SK-N-SH (cell line): ENCODE measurements at regions not wholly inside any gene's neighbourhood (a gene's known extent, or its start where the extent isn't known, plus 50 kb on each side); places are given as distances from the start of the nearest gene placed in this dataset.

Experiments used
- CTCF ChIA-PET: fragments of 300-600, 350-600 bp; formaldehyde crosslinking; extraction: SDS; loops from one replicate; lab custom pipeline; 2021; lab: Yijun Ruan, JAX
- POLR2A ChIA-PET: fragments of 350-600 bp; sonication (Branson Sonifier 250); formaldehyde crosslinking; extraction: SDS; loops from one replicate; lab custom pipeline; 2020; ENCODE audit warnings: antibody characterized with exemption, inconsistent platforms; lab: Yijun Ruan, JAX
- DNase-seq: peaks from one replicate; pipeline ENCODE4 v3.0.0; 2012
- H2AFZ ChIP-seq: fragments of 200-600 bp; sonication (generic); 2 replicates; pipeline ENCODE4 v1.8.1; 2016; ENCODE audit warnings: antibody characterized with exemption, mild to moderate bottlenecking, low read depth
- H3F3A ChIP-seq: fragments of 200-600 bp; sonication (generic); replicated peaks from 2 replicates; pipeline ENCODE3; 2016; ENCODE audit warnings: antibody characterized with exemption, mild to moderate bottlenecking; ENCODE audit not compliant: insufficient read depth
- H3K27ac ChIP-seq, 2 experiments: fragments of 200-500 bp in 1 of 2; fragments of 200-600 bp in 1 of 2; sonication (Bioruptor generic) in 1 of 2; sonication (generic), shearing (Covaris generic) in 1 of 2; 2 replicates each; pipeline versions ENCODE4 v1.5.1 to v1.6.1; 2014 to 2016; ENCODE audit warnings: low read depth in 2 of 2, inconsistent platforms in 1 of 2, low read length in 1 of 2, mild to moderate bottlenecking in 1 of 2, mixed read lengths in 1 of 2
- H3K27me3 ChIP-seq: fragments of 200-600 bp; sonication (generic), shearing (Covaris generic); 2 replicates; pipeline ENCODE4 v1.6.1; 2016; ENCODE audit warnings: mixed run types; ENCODE audit not compliant: insufficient read depth
- H3K36me3 ChIP-seq, 2 experiments: fragments of 200-500 bp in 1 of 2; fragments of 200-600 bp in 1 of 2; sonication (Bioruptor generic) in 1 of 2; sonication (generic) in 1 of 2; replicated peaks in 1 of 2; 2 replicates each; pipeline versions ENCODE3 to v1.5.1; 2014 to 2016; ENCODE audit warnings: low read length in 1 of 2, mild to moderate bottlenecking in 1 of 2; ENCODE audit not compliant: insufficient read depth in 2 of 2, control insufficient read depth in 1 of 2
- H3K4me1 ChIP-seq, 2 experiments: fragments of 200-500 bp in 1 of 2; fragments of 200-600 bp in 1 of 2; sonication (Bioruptor generic) in 1 of 2; sonication (generic), shearing (Covaris generic) in 1 of 2; 2 replicates each; pipeline versions ENCODE4 v1.5.1 to v1.6.1; 2014 to 2016; ENCODE audit warnings: low read depth in 1 of 2, low read length in 1 of 2, mixed run types in 1 of 2; ENCODE audit not compliant: insufficient read depth in 2 of 2, control insufficient read depth in 1 of 2
- H3K4me2 ChIP-seq: fragments of 200-600 bp; sonication (generic), shearing (Covaris generic); 2 replicates; pipeline ENCODE4 v1.6.1; 2017; ENCODE audit warnings: mixed run types
- H3K4me3 ChIP-seq, 2 experiments: fragments of 200-500 bp in 1 of 2; fragments of 200-600 bp in 1 of 2; sonication (Bioruptor generic) in 1 of 2; sonication (generic), shearing (Covaris generic) in 1 of 2; 2 replicates each; pipeline versions ENCODE4 v1.5.1 to v1.8.1; 2014 to 2016; ENCODE audit warnings: low read depth in 2 of 2, inconsistent platforms in 1 of 2, low read length in 1 of 2, mild to moderate bottlenecking in 1 of 2, mixed read lengths in 1 of 2, moderate library complexity in 1 of 2
- H3K79me2 ChIP-seq: fragments of 200-600 bp; sonication (generic); 2 replicates; pipeline ENCODE4 v1.8.1; 2017; ENCODE audit warnings: mild to moderate bottlenecking; ENCODE audit not compliant: insufficient read depth
- H3K9ac ChIP-seq: fragments of 200-600 bp; sonication (generic); 2 replicates; pipeline ENCODE4 v1.6.1; 2017; ENCODE audit warnings: mixed run types
- H3K9me2 ChIP-seq: fragments of 200-600 bp; sonication (generic); 2 replicates; pipeline ENCODE4 v1.6.1; 2017; ENCODE audit warnings: mixed run types
- H3K9me3 ChIP-seq: fragments of 200-600 bp; sonication (generic); 2 replicates; pipeline ENCODE4 v1.6.1; 2017; ENCODE audit warnings: mixed run types, mild to moderate bottlenecking, moderate library complexity
- H4K20me1 ChIP-seq: fragments of 200-600 bp; sonication (generic); 2 replicates; pipeline ENCODE4 v1.6.1; 2017; ENCODE audit warnings: mild to moderate bottlenecking, mixed run types; ENCODE audit not compliant: insufficient read depth
- CHD2 ChIP-seq: fragments of 150-350 bp; IDR thresholded peaks from 2 replicates; pipeline ENCODE4 v1.6.1; 2018; ENCODE audit warnings: low read length; ENCODE audit not compliant: partially characterized antibody
- CTCF ChIP-seq: fragments of 200-600 bp; sonication (generic); IDR thresholded peaks from 2 replicates; pipeline ENCODE4 v1.6.1; 2017; ENCODE audit warnings: antibody characterized with exemption, mild to moderate bottlenecking, moderate library complexity
- ELF1 ChIP-seq: IDR thresholded peaks from 2 replicates; pipeline ENCODE4 v1.4.0; 2012
- EP300 ChIP-seq, 2 experiments: IDR thresholded peaks; 2 replicates each; pipeline versions ENCODE4 v1.4.0 to v1.6.1; 2012; ENCODE audit warnings: borderline replicate concordance in 1 of 2, low read depth in 1 of 2, low read length in 1 of 2
- FOSL2 ChIP-seq: IDR thresholded peaks from 2 replicates; pipeline ENCODE4 v1.4.0; 2012; ENCODE audit warnings: low read depth, mild to moderate bottlenecking, moderate library complexity, borderline replicate concordance
- FOXM1 ChIP-seq: IDR thresholded peaks from 2 replicates; pipeline ENCODE4 v1.4.0; 2012; ENCODE audit warnings: low read depth, mild to moderate bottlenecking
- GABPA ChIP-seq: IDR thresholded peaks from 2 replicates; pipeline ENCODE4 v1.4.0; 2012; ENCODE audit warnings: low read depth, mild to moderate bottlenecking
- IRF3 ChIP-seq: fragments of 150-350 bp; IDR thresholded peaks from 2 replicates; pipeline ENCODE4 v1.6.1; 2016; ENCODE audit warnings: mild to moderate bottlenecking, low read depth, low read length
- MAX ChIP-seq: IDR thresholded peaks from 2 replicates; pipeline ENCODE4 v1.4.0; 2012; ENCODE audit warnings: low read depth
- MEF2A ChIP-seq: IDR thresholded peaks from 2 replicates; pipeline ENCODE4 v1.4.0; 2012; ENCODE audit warnings: low read depth, borderline replicate concordance
- MXI1 ChIP-seq: IDR thresholded peaks from 2 replicates; pipeline ENCODE4 v1.6.1; 2012; ENCODE audit warnings: mild to moderate bottlenecking, low read depth, low read length, improper control_type of control experiment
- NRF1 ChIP-seq: IDR thresholded peaks from 2 replicates; pipeline ENCODE4 v1.6.1; 2012; ENCODE audit warnings: low read depth, mild to moderate bottlenecking, low read length
- POLR2AphosphoS5 ChIP-seq: IDR thresholded peaks from 2 replicates; pipeline ENCODE4 v1.6.1; 2012; ENCODE audit warnings: low read depth, low read length
- RCOR1 ChIP-seq: fragments of 150-350 bp; IDR thresholded peaks from 2 replicates; pipeline ENCODE4 v1.6.1; 2017; ENCODE audit warnings: antibody characterized with exemption, low read length
- SMC3 ChIP-seq: IDR thresholded peaks from 2 replicates; pipeline ENCODE4 v1.6.1; 2012; ENCODE audit warnings: low read depth, low read length, improper control_type of control experiment
- TAF1 ChIP-seq: IDR thresholded peaks from 2 replicates; pipeline ENCODE4 v1.6.1; 2012; ENCODE audit warnings: low read depth, mild to moderate bottlenecking, low read length, moderate library complexity, borderline replicate concordance
- TCF12 ChIP-seq: IDR thresholded peaks from 2 replicates; pipeline ENCODE4 v1.4.0; 2012
- USF1 ChIP-seq: IDR thresholded peaks from 2 replicates; pipeline ENCODE4 v1.4.0; 2012; ENCODE audit warnings: low read depth, borderline replicate concordance
- YY1 ChIP-seq: IDR thresholded peaks from 2 replicates; pipeline ENCODE4 v1.4.0; 2012; ENCODE audit warnings: low read depth, mild to moderate bottlenecking
- ZBTB33 ChIP-seq: IDR thresholded peaks from 2 replicates; pipeline ENCODE4 v1.4.0; 2012; ENCODE audit warnings: low read depth, borderline replicate concordance
- WGBS: methylation state at CpG from one replicate; pipeline ENCODE4 v1.1.6; 2017; ENCODE audit warnings: low lambda C conversion rate; 5-methylcytosine and 5-hydroxymethylcytosine counted together

- WGBS: 34% methylated on average over 5 of the region's 5 CpGs
- Histone ChIP-seq H3K27ac (no peak overlapping the region), H3K36me3 (no peaks in the 10 kb centered on the region), H3K9me3 (no peaks in the 10 kb centered on the region), H2AFZ (no peak overlapping the region), H4K20me1 (no peaks in the 10 kb centered on the region), H3K79me2 (no peaks in the 10 kb centered on the region), H3K4me1 (no peaks in the 10 kb centered on the region), H3K27me3 (no peaks in the 10 kb centered on the region), H3K9ac (no peak overlapping the region), H3K9me2 (no peaks in the 10 kb centered on the region), H3K4me2 (no peak overlapping the region), H3K4me3 (no peak overlapping the region), H3F3A (no peaks in the 10 kb centered on the region)
- DNase-seq: no peak
- ChIA-PET POLR2A (no interaction called here), CTCF (no interaction called here)
- no peak for TF ChIP-seq MXI1
- TF ChIP-seq FOXM1: no peak
- TF ChIP-seq FOSL2: no peak
- TF ChIP-seq GABPA: no peak
- no peak for TF ChIP-seq ELF1
- TF ChIP-seq NRF1: no peak
- no peak for TF ChIP-seq ZBTB33
- TF ChIP-seq TCF12: no peak
- no peak for TF ChIP-seq USF1
- TF ChIP-seq MEF2A: no peak
- TF ChIP-seq YY1: no peak
- no peak for TF ChIP-seq SMC3
- TF ChIP-seq CTCF: no peak
- no peak for TF ChIP-seq RCOR1
- no peak for TF ChIP-seq EP300 (IDR thresholded peaks at IDR 0.05; ENCODE audit: borderline replicate concordance in 1 of 2, low read depth in 1 of 2, low read length in 1 of 2)
- TF ChIP-seq IRF3: no peak
- TF ChIP-seq CHD2: no peak
- TF ChIP-seq MAX: no peak
- no peak for TF ChIP-seq POLR2AphosphoS5
- TF ChIP-seq TAF1: no peak
Measured at GRCh38 chr5:167466992-167467391, 824.5 kb upstream of the WWC1 start.
